Heart left ventricle (tissue), 13 donors: ENCODE measurements at regions not wholly inside any gene's neighbourhood (a gene's known extent, or its start where the extent isn't known, plus 50 kb on each side); places are given as distances from the start of the nearest gene placed in this dataset.

Experiments used
- CTCF ChIP-seq, 12 donors: fragments of 200-600 bp; sonication (generic) in 4 of 12; IDR thresholded peaks; one replicate each; pipeline versions ENCODE4 v1.5.0 to v1.8.0; 2018 to 2022; ENCODE audit warnings: antibody characterized with exemption in 12 of 12, mild to moderate bottlenecking in 5 of 12
- POLR2A ChIP-seq, 2 donors: fragments of 450-650 bp; IDR thresholded peaks; one replicate each; pipeline ENCODE4 v1.6.1; 2017; ENCODE audit warnings: antibody characterized with exemption in 2 of 2, mild to moderate bottlenecking in 2 of 2, moderate library complexity in 2 of 2
- donor health status: ischemic (EF 13 %, LVEDD 7.1; RV severe dilation, severe dysfunction).
- donor health status: DM: no; HTN: yes; CAD: no.
- donor health status: DM: no; HTN: no; CAD: no.
- donor health status: ischemic (EF 25% LVEDD 6.9; RV normal size, moderate dysfunction).
- donor health status: ischemic (EF 25% LVEDD 5.7; RV mildly dilated, moderate dysfunction).
- donor health status: ischemic (EF 35%, LVEDD 5.7; RV mildly dilated, moderate dysfunction).
- donor health status: nonischemic (EF 11% LVEDD 7.7; RV severe dilation, severe dysfunction).
- donor health status: DM: yes; HTN: yes; CAD: no.
- donor health status: PGD.
- donor health status: ischemic (EF 29% LVEDD 5.4; RV normal size, mild dysfunction).
- donor health status: nonischemic (EF 23%, LVEDD 6.1; RV moderate dilation, normal function).

- no peak for TF ChIP-seq CTCF (IDR thresholded peaks at IDR 0.05)
- no peak for TF ChIP-seq POLR2A (IDR thresholded peaks at IDR 0.05)
These were observed 101.6 kb downstream of the TES start for GRCh38 chr7:116311816-116312471.
